ENCODE measurements at regions not wholly inside any gene's neighbourhood (a gene's known extent, or its start where the extent isn't known, plus 50 kb on each side); places are given as distances from the start of the nearest gene placed in this dataset.

GRCh38 chr10:53395449-53395848, 622.9 kb upstream of the MBL2 start:
- no peaks in the 10 kb centered on the region for H3F3A ChIP-seq (ENCODE audit: insufficient read depth, low read length)
- H3K4me2 ChIP-seq (ENCODE audit: low read length) = no peak overlapping the region
- H3K27me3 ChIP-seq (ENCODE audit: insufficient read depth, low read length) = no peaks in the 10 kb centered on the region
- no peak overlapping the region for H3K9ac ChIP-seq (ENCODE audit: low read length)
- no peak overlapping the region for H3K4me3 ChIP-seq (ENCODE audit: low read depth, low read length, poor library complexity, severe bottlenecking)
- H3K79me2 ChIP-seq (ENCODE audit: insufficient read depth, low read length) = no peaks in the 10 kb centered on the region
- H3K9me3 ChIP-seq (ENCODE audit: low read length) = no peaks in the 10 kb centered on the region
- no peak overlapping the region for H3K27ac ChIP-seq (ENCODE audit: low read depth, low read length, poor library complexity, severe bottlenecking)
- H3K36me3 ChIP-seq (ENCODE audit: insufficient read depth, low read length) = no peaks in the 10 kb centered on the region
- no peak for TF ChIP-seq EZH2 (IDR thresholded peaks at IDR 0.05; ENCODE audit: borderline replicate concordance, low read length)
- TF ChIP-seq, protein P1, sequence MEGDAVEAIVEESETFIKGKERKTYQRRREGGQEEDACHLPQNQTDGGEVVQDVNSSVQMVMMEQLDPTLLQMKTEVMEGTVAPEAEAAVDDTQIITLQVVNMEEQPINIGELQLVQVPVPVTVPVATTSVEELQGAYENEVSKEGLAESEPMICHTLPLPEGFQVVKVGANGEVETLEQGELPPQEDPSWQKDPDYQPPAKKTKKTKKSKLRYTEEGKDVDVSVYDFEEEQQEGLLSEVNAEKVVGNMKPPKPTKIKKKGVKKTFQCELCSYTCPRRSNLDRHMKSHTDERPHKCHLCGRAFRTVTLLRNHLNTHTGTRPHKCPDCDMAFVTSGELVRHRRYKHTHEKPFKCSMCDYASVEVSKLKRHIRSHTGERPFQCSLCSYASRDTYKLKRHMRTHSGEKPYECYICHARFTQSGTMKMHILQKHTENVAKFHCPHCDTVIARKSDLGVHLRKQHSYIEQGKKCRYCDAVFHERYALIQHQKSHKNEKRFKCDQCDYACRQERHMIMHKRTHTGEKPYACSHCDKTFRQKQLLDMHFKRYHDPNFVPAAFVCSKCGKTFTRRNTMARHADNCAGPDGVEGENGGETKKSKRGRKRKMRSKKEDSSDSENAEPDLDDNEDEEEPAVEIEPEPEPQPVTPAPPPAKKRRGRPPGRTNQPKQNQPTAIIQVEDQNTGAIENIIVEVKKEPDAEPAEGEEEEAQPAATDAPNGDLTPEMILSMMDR (IDR thresholded peaks at IDR 0.05; ENCODE audit: low read length) = no peak
- no peaks in the 10 kb centered on the region for H3K9me2 ChIP-seq (ENCODE audit: low read depth, low read length)
- no peaks in the 10 kb centered on the region for H3K4me1 ChIP-seq (ENCODE audit: insufficient read depth, low read length, severe bottlenecking)
- H2AFZ ChIP-seq (ENCODE audit: low read length) = no peak overlapping the region
- H4K20me1 ChIP-seq (ENCODE audit: insufficient read depth, low read length) = no peaks in the 10 kb centered on the region

GRCh38 chr10:53387562-53387961, 615.0 kb upstream of the MBL2 start:
- H3K4me2 ChIP-seq (ENCODE audit: low read length) = no peak overlapping the region
- no peaks in the 10 kb centered on the region for H3K36me3 ChIP-seq (ENCODE audit: insufficient read depth, low read length)
- H3F3A ChIP-seq (ENCODE audit: insufficient read depth, low read length) = no peaks in the 10 kb centered on the region
- no peak overlapping the region for H2AFZ ChIP-seq (ENCODE audit: low read length)
- no peak overlapping the region for H3K9ac ChIP-seq (ENCODE audit: low read length)
- no peaks in the 10 kb centered on the region for H3K9me3 ChIP-seq (ENCODE audit: low read length)
- H3K27ac ChIP-seq (ENCODE audit: low read depth, low read length, poor library complexity, severe bottlenecking) = no peak overlapping the region
- TF ChIP-seq, protein P1 (IDR thresholded peaks at IDR 0.05; ENCODE audit: low read length) = no peak
- TF ChIP-seq EZH2 (IDR thresholded peaks at IDR 0.05; ENCODE audit: borderline replicate concordance, low read length) = no peak
- H3K9me2 ChIP-seq (ENCODE audit: low read depth, low read length) = no peaks in the 10 kb centered on the region
- no peaks in the 10 kb centered on the region for H3K27me3 ChIP-seq (ENCODE audit: insufficient read depth, low read length)
- no peaks in the 10 kb centered on the region for H3K79me2 ChIP-seq (ENCODE audit: insufficient read depth, low read length)
- no peaks in the 10 kb centered on the region for H3K4me1 ChIP-seq (ENCODE audit: insufficient read depth, low read length, severe bottlenecking)
- no peaks in the 10 kb centered on the region for H4K20me1 ChIP-seq (ENCODE audit: insufficient read depth, low read length)
- H3K4me3 ChIP-seq (ENCODE audit: low read depth, low read length, poor library complexity, severe bottlenecking) = no peak overlapping the region

- Histone ChIP-seq H3K9ac (ENCODE audit: low read length) (no peak overlapping the region), H3K4me1 (ENCODE audit: insufficient read depth, low read length, severe bottlenecking) (no peaks in the 10 kb centered on the region), H3K27me3 (ENCODE audit: insufficient read depth, low read length) (no peaks in the 10 kb centered on the region), H3K27ac (ENCODE audit: low read depth, low read length, poor library complexity, severe bottlenecking) (no peak overlapping the region), H3F3A (ENCODE audit: insufficient read depth, low read length) (no peaks in the 10 kb centered on the region), H3K4me2 (ENCODE audit: low read length) (no peak overlapping the region), H3K36me3 (ENCODE audit: insufficient read depth, low read length) (no peaks in the 10 kb centered on the region), H3K9me2 (ENCODE audit: low read depth, low read length) (no peaks in the 10 kb centered on the region), H3K4me3 (ENCODE audit: low read depth, low read length, poor library complexity, severe bottlenecking) (no peak overlapping the region), H2AFZ (ENCODE audit: low read length) (no peak overlapping the region), H3K9me3 (ENCODE audit: low read length) (no peaks in the 10 kb centered on the region), H4K20me1 (ENCODE audit: insufficient read depth, low read length) (no peaks in the 10 kb centered on the region), H3K79me2 (ENCODE audit: insufficient read depth, low read length) (no peaks in the 10 kb centered on the region)
- TF ChIP-seq EZH2 (IDR thresholded peaks at IDR 0.05; ENCODE audit: borderline replicate concordance, low read length) = no peak
- TF ChIP-seq, protein P1 (IDR thresholded peaks at IDR 0.05; ENCODE audit: low read length) = no peak
These were observed 610.0 kb upstream of the MBL2 start for GRCh38 chr10:53382543-53382942.

Measured in OCI-LY1 (cell line).